Activated effector memory CD4-positive, alpha-beta T cell treated with Interleukin-2 at 50 U/mL for 16 hours (primary cell): ENCODE measurements at regions not wholly inside any gene's neighbourhood (a gene's known extent, or its start where the extent isn't known, plus 50 kb on each side); places are given as distances from the start of the nearest gene placed in this dataset.
"Not testable (repeated sequence)": the region's sequence is repeated elsewhere in the genome, so short reads cannot be mapped to it uniquely, and the experiment has no call there.

Source experiments
- DNase-seq: peaks from one replicate; pipeline ENCODE4 v3.0.0-alpha.2; 2020

DNA sequence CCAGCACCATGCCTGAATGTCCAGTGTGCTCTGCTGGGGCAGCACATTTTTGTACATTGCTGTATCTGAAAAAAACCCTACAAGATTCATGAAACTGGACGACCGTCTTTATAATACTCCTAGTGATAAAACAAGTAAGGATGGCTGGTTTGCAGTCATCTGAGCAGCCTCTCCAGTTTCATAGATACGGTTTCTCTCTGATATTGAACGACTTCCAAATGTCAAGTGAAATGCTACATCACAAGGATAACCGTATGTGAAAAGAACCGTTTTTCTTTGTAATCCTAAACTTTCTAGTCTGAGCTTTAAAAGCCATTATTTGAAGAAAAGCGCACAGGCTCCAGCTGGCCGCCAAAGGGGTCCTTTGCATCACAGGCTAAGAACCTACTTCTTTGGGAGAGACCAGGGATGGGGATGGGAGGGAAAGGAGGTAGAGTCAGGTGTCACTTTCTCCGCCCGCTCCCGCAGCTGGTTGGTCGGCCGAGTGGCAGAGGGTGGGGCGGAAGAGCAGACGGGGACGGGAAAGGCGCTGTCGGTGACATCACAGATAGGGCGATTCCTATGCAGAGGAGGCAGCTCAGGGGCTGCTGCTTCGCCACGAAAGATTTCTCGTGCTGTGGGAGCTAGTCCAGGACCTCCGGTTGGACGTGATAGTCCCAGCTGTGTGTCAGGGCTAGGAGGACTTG, 180.4 kb upstream of the NOTCH2NLA start:
- DNase-seq, result not testable (repeated sequence)

DNA sequence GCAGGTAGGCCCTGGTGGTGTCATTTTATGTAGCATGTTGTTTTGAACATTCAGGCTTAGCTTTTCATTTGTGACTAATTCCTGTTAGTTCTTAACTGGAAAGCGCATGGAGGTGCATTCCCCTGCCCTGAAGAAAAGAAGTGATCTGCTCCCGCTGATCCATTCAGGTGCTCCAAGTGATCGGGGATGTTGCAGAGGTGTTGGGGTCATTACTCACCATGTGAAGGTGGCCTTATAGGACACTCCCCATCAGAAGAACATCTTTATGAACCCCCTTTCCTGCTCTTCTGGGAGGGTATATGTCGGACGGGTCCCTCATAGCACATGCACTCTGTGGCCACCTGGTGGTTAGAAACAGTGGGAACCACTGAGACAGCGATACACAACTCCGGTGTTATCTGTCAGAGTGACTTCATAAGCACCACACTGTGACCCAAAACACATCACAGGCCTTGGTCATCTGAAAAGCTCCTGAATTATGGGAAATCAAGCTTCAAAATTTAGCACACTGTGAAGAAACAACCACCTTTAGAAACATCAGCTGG, 172.5 kb upstream of the NOTCH2NLA start:
- not testable (repeated sequence) for DNase-seq

DNA sequence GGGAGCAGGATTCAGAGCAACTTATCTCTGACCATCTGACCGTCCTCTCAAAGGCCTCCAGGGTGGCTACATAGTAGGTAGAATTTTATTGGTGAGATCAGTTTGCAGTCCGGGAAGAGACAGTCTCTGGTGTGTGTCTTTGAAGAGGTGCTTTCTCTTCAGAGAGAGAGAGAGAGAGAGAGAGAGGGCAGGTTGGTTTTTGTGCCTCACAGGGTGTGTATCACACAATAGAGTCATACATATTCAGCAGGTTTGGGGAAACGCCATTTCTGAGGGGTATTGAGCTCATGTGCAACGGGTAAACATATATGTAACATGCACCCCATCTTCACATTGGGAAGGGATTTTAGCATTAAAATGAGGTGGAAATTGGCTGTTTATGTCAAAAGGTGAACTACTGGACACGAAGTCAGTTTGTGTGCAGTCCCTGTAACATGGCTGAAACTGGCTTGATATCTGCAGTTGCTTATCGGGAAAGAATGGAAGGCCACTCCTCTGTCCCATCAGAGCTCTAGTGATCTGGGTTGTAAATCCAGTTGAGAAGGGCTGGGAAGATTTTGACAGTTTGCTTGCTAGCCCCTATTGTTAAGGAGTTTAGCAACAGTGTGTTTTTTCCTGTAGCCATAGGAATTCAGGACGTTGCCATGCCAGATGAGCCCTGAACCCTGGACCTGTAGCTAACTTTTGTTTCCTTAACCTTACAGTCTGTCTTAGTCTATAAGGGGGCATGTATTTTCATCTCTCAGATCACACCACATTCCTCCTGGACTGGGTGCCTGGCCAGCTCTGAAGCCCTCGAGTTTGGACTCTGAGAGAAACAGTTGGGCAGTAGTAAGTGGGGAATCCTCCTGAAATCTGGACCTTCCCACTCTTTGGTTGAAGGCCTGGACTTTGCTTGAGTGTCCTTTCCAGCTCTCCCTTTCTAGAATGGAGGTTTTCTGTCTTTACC, 171.6 kb upstream of the NOTCH2NLA start:
- DNase-seq, result not testable (repeated sequence)

DNA sequence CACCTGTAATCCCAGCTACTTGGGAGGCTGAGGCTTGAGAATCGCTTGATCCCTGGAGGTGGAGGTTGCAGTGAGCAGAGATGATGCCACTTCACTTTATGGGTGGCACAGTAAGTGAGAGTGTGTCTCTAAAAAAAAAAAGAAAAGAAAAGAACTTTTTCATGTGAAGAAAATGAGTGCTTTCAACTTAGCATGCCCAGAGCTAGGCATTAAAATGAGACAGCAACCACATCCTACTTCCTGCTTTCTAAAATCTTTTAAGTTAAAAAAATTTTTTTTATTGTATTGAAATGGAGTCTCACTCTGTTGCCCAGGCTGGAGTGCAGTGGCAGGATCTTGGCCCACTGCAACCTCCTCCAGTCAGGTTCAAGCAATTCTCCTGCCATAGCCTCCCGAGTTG, 170.4 kb upstream of the NOTCH2NLA start:
- not testable (repeated sequence) for DNase-seq

DNA sequence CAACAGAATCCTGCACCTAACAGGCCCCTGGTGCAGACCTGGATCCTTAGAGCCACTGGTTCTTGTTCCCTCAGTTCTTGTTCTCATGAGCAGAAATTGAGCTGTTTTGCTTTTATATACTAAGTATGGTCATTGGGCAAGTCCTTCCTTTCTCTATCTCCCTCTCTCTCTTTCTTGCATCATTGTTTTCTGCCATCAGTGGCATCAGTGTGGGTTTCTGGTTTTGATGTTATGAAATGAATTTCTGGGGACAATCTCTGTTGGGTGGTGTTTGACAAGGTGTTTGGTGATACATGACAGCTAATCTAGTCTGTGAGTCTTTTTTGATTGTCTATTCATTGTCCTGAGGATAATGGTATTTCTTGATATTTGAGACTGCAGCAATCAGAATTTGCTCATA, 168.0 kb upstream of the NOTCH2NLA start:
- not testable (repeated sequence) for DNase-seq

DNA sequence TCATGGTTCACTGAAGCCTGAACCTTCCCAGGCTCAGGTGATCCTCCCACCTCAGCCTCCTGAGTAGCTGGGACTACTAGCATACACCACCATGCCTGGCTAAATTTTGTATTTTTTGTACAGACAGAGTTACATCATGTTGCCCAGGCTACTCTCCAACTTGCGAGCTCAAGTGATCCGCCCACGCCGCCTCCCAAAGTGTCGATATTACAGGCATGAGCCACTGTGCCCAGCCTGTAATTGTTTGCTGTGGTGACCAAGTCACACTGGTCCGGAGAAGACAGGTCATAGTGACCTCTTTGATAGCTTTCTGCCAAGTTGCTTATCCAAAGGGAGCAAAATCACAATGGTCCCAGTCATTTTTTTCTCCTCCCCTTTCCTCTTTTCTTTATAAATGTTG, 167.4 kb upstream of the NOTCH2NLA start:
- DNase-seq, result not testable (repeated sequence)

DNA sequence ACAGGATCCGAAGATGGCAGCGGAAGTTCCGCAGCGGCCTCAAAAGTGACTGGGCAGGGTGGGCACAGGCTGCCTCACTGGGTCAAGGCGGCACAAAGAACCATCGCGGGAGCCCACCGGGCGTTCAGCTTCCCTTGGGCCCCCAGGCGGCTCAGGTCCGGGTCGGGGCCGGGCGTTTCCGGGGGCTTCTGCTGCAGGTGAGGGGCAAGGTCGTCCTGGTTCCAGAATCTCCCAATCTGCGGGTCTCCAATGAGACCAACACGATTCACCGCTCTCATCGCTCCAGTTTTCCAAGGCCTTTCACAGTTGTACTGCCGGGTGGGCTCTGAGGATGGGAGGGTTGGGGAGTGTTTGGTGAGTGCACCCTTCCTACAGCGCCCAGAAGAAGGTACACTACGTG, 165.0 kb upstream of the NOTCH2NLA start:
- DNase-seq, result not testable (repeated sequence)

DNA sequence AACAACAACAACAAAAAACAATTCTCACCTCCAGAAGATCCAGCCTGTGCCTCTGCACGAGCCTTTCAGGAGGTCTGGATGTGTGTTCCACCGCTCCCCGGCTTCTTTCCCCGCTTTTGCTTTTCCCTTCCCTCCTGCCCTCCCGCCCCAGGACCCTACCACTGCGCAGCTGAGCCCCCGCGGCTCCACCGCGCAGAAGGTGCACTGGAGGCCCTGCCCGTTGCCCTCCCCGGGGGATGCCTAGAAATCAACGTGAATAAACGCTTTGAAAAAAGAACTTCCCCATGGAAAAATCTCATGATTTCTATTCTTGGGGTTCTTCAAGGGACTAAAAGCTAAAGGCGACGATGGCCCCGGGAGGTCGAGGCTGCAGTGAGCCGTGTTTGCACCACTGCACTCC, 164.3 kb upstream of the NOTCH2NLA start:
- not testable (repeated sequence) for DNase-seq

DNA sequence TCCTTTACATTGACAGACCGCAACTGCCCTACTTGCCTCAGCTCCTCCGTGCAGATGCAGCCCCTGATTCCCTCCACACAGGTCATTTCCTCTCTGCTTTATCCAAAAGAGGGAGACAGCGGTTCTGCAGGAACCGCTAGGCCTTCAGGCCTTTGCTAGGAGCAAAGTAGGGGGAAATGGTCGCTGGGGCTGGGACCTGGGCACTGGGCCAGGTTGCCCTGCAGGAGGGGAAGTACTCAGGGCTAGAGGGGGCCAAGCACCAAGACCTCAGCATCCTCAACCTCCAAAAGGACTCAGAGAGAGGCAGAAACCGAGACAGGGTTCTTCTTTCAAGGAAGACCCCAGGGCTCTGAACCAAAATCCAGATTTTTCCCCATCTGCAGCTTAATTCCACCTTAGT, 160.4 kb upstream of the NOTCH2NLA start:
- DNase-seq, result not testable (repeated sequence)

DNA sequence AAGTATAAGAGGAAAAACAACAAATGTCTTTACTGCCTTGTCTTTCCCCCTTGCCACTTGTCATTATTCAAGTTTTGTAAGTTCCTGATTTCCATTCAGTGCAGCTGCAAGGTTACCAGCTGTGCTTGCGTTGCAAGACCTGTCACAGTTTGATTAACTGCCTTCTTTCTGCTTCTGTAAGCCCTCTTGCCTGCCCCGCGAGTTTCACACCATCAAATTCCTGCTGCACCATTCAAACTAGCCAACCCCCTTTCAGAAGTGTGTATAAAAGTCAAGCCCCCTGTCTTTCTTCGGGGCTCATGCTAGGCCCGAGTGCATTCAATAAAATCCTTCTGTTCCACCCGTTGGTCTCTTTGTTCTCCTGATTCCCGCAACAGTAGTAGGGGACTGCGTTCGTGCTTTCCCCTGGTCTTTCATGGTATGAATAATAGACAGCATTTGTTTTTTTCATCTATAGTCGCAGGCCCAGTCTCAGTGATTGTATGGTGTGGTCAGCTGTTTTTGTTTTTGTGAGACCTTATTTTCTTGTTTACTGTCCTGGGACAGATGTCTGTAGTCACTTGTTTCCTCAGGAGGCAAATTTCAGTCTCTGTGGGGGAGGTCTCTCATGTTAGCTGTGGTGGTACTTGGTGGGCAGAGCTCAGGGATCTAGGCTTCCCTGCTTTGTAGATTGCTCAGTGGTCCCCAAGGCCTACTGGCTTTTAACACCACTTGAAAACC, 159.1 kb upstream of the NOTCH2NLA start:
- DNase-seq, result not testable (repeated sequence)

DNA sequence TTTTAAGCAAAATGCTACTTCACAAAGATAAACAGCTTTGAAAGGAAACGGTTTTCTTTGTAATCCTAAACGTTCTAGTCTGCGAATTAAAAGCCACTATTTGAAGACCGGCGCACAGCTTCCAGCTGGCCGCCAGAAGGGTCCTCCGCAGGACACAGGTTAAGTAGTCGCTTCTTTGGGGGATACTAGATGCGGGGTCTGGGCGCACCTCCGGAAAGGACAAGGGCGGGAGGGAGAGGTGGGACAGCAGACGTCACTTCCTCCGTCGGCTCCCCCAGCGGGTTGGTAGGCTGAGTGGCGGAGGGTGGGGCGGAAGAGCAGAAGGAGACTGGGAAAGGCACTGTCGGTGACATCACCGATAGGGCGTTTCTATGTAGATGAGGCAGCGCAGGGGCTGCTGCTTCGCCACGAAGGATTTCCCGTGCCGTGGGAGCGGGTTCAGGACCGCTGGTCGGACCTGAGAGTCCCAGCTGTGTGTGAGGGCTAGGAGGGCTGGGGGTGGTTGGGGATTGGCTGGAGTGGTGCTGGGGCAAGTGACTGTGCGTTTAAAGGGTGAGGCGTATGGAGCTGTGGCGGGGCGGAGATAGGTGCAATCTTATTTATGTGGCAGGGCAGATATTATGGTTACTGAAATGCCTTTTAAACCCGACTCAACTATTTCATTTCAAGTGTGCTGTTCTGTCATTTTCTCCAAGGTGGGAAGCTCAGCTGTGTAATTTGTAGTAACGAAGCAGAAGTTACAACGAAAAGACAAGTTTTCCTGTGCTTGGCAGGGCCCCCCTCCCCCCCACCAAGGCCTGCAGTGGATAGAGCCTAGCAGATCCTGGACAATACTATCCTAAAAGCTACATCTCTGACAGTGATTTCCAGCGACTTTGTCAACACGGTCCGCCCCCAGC, 158.3 kb upstream of the NOTCH2NLA start:
- peak; percentile 57 for DNase-seq

DNA sequence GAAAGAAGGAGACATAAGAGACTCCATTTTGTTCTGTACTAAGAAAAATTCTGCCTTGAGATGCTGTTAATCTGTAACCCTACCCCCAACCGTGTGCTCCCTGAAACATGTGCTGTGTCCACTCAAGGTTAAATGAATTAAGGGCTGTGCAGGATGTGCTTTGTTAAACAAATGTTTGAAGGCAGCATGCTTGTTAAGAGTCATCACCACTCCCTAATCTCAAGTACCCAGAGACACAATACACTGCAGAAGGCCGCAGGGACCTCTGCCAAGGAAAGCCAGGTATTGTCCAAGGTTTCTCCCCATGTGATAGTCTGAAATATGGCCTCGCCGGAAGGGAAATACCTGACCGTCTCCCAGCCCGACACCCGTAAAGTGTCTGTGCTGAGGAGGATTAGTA, 152.4 kb upstream of the NOTCH2NLA start:
- not testable (repeated sequence) for DNase-seq

DNA sequence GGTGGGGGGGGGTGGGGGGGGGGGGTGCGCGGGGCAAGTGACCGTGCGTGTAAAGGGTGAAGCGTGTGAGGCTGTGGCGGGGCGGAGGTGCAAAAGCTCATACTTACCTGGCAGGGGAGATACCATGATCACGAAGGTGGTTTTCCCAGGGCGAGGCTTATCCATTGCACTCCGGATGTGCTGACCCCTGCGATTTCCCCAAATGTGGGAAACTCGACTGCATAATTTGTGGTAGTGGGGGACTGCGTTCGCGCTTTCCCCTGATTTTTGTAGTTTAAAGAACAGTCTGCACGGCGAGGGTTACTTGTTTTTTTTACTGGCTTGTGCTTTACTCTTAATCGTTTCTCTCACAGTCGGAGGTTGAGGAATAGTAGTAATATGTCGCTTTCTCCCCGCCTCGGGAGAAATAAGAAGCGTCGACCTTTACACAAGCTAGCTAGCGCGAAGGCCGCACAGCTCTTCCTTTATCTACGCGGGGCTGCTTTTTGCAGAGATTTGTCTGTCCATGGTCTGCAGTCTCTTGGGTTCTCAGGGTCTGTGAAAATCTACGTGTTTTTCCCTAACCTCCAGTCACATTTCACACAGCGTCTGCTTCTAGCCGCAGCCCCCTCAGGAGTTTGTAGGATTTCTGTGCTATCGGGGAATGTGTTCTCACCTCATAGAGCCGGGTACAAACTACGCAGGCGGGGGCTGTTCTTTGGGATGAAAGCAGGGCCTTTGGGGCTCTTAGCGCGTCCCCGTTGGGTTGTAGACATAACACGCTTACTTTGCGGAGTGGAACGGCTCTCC, 148.1 kb upstream of the NOTCH2NLA start:
- peak; percentile 65 for DNase-seq

DNA sequence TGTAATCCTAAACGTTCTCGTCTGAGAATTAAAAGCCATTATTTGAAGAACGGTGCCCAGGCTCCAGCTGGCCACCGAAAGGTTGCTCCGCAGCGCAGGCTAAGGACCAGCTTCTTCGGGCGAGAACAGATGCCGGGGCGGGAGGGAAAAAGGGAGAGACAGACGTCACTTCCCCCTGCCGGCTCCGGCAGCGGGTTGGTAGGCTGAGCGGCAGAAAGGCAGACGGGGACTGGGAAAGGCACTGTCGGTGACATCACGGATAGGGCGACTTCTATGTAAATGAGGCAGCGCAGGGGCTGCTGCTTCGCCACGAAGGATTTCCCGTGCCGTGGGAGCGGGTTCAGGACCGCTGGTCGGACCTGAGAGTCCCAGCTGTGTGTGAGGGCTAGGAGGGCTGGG, 147.5 kb upstream of the NOTCH2NLA start:
- peak; percentile 78 for DNase-seq

DNA sequence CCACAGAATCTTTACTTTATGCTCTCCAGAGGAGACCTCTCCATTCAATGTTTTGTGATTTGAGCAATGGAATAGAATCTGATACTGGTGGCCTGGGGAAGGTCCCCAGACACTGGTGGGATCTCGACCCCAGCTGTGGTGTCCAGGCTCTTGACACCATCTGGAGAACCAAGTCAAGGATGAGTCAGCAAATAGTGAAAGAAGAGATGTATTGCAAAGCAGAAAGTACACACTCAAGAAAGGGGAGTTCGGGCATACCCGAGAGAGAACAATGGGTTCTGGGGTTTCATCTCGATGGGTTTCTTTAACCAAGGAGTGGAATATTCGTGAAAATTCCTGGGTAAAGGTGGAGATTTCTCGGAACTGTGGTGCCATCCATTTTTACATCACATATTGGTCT, 146.3 kb upstream of the NOTCH2NLA start:
- not testable (repeated sequence) for DNase-seq

DNA sequence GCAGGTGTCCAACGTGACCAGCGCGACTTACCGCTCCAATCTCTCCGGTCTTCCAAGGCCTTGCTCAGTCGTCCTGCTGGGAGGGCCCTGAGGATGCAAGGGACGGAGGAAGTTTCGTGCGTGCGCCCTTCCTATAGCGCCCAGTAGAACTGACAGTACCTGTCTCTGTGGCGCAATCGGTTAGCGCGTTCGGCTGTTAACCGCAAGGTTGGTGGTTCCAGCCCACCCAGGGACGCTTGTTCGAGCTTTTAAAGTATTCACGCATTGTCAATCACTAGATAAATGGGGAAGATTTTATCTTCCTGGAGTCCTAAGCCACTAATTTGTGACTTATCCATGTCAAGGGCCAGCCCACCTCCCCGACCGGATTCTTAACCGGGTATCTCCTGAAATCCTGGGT, 141.1 kb upstream of the NOTCH2NLA start:
- DNase-seq, result peak; percentile 22

DNA sequence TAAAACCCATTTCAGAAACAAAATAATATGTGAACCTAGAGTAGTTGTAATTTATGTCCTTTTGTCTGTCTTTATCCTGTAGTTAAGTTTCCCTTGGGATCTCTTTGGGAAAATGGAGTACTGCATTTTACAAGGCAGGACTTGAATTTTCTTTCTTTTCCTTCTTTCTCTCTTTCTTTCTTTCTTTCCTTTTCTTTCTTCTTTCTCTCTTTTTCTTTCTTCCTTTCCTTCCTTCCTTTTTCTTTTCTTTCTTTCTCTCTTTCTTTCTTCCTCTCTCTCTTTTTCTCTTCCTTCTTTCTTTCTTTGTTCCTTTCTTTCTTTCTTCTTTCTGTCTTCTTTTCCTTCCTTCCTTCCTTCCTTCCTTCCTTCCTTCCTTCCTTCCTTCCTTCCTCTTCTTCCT, 126.6 kb upstream of the NOTCH2NLA start:
- DNase-seq, result not testable (repeated sequence)

DNA sequence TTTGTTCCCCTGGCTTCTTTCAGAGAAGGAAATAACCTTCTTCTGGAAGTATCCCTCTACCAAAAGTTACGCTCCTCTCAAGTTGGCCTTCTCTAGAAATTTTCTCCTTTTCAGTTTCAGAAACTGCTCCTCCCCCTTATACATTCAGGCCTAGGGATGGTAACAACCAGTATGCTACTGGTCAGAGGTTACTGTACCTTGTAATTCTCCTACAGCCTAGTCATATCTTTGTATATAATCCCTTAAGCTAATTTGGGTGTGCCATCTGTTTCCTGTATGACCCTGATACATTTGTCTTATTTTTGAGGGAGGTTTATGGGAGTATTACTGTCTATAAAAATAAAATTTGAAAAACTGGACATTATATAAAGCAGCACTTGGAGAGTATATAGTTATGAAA, 98.0 kb upstream of the NOTCH2NLA start:
- not testable (repeated sequence) for DNase-seq

DNA sequence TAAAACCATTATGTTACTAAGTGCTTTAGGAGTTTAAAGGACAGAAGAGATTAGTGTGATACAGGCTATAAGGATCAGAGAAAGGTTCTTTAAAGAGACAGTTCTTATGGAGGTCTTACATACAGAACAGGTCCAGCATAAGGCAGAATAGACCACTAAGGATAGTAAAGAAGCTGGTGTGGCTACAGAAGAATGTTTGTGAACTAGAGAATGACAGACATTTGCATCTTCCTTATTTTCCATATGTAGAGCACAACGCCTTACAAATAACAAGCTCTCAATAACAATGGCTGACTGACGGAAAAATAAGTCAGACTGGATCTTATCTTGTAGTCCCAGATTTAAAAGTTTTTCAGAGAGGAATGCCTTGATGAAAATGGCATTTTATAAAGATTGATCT, 95.6 kb upstream of the NOTCH2NLA start:
- not testable (repeated sequence) for DNase-seq

DNA sequence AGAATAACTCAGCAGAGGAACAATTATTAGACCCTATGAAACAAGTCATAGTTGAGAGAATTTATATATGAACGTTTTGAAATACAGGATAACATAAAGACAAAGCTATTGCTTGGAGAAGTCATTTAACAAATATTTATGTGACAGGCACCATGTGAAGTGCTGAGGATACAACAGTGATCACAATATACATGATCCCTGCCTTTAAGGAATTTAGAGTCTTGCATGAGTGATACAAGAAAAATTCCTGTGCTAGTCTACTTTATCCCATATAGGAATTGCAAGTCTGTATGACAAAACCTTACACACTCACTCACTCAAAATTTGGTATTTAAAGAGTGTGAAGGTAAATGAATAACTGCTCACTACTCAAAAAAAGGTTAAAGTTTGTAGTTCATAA, 94.5 kb upstream of the NOTCH2NLA start:
- DNase-seq, result not testable (repeated sequence)

DNA sequence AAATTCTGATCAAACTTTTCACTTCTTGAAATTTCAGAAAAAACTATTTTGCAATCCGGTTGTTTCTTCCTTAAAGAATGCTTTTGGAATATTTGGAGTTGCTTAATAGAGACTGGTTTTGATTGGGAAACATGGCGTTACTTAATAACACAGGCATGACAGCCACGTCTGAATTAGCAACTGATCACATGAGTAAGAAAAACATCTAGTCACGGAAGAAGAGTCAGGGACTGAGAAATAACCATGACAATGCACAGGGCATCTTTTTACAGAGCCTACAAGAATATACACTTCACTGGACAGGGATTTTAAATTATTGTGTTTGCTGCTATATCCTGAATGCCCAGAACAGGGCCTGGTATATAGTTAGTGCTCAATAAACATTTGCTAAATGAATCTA, 94.1 kb upstream of the NOTCH2NLA start:
- not testable (repeated sequence) for DNase-seq
